Esophagus squamous epithelium (tissue), 5 donors: ENCODE measurements at regions not wholly inside any gene's neighbourhood (a gene's known extent, or its start where the extent isn't known, plus 50 kb on each side); places are given as distances from the start of the nearest gene placed in this dataset.

Source experiments
- DNase-seq: peaks from one replicate; lab custom pipeline; 2025; lab: John Stamatoyannopoulos, UW
- H3K27ac ChIP-seq, 4 donors: fragments of 200-600 bp; sonication (generic); one replicate each; pipeline ENCODE4 v1.5.1; 2016 to 2019; ENCODE audit warnings: mild to moderate bottlenecking in 1 of 4
- H3K27me3 ChIP-seq, 4 donors: fragments of 200-600 bp; sonication (generic); 1 replicate in 3 of 4; 2 replicates in 1 of 4; pipeline versions ENCODE4 v1.5.1 to v1.6.0; 2017 to 2021; ENCODE audit warnings: antibody characterized with exemption in 1 of 4
- H3K36me3 ChIP-seq, 3 donors: fragments of 200-600 bp; sonication (generic); one replicate each; pipeline ENCODE4 v1.5.1; 2016 to 2019
- H3K4me1 ChIP-seq, 3 donors: fragments of 200-600 bp; sonication (generic); one replicate each; pipeline ENCODE4 v1.5.1; 2017 to 2019
- H3K4me3 ChIP-seq, 4 donors: fragments of 200-600 bp; sonication (generic); 1 replicate in 3 of 4; 2 replicates in 1 of 4; pipeline ENCODE4 v1.5.1; 2016 to 2019; ENCODE audit warnings: mild to moderate bottlenecking in 2 of 4, moderate library complexity in 1 of 4
- H3K9me3 ChIP-seq, 3 donors: fragments of 200-600 bp; sonication (generic); one replicate each; pipeline ENCODE4 v1.5.1; 2016 to 2019
- CTCF ChIP-seq, 6 experiments: fragments of 450-650 bp in 4 of 6; fragments of 200-600 bp in 2 of 6; sonication (generic) in 2 of 6; IDR thresholded peaks; one replicate each; pipeline ENCODE4 v1.5.1; 2016 to 2019; ENCODE audit warnings: antibody characterized with exemption in 6 of 6, mild to moderate bottlenecking in 4 of 6, moderate library complexity in 4 of 6
- POLR2A ChIP-seq, 4 donors: fragments of 450-650 bp; IDR thresholded peaks; one replicate each; pipeline ENCODE4 v1.6.1; 2017; ENCODE audit warnings: antibody characterized with exemption in 4 of 4, mild to moderate bottlenecking in 4 of 4, moderate library complexity in 3 of 4
- WGBS, 2 donors: methylation state at CpG; one replicate each; pipeline ENCODE4 v1.1.5; 2018; 5-methylcytosine and 5-hydroxymethylcytosine counted together
- intact Hi-C: fragments of 100-400 bp; cut with DNase I; formaldehyde crosslinking; loops from one replicate; pipeline ENCODE4 v1.15.0; 2022
- donor health status: DM: yes; HTN: yes; CAD: no.

- H3K36me3 ChIP-seq, result no peaks in the 10 kb centered on the region
- H3K4me1 ChIP-seq, result no peaks in the 10 kb centered on the region
- no peak overlapping the region for H3K4me3 ChIP-seq
- WGBS, 2 donors, result 65 to 75% methylated on average over 4 of the region's 4 CpGs
- intact Hi-C loops, result no loop called here
- TF ChIP-seq CTCF (IDR thresholded peaks at IDR 0.05) (no peak), POLR2A (IDR thresholded peaks at IDR 0.05) (no peak)
- peaks cover 0 to 47% (median 13%) of the 10 kb centered on the region in 3 donors for H3K9me3 ChIP-seq
- no peaks in the 10 kb centered on the region for H3K27me3 ChIP-seq
- no peak overlapping the region for H3K27ac ChIP-seq
- no peak for DNase-seq
These were observed 105.0 kb upstream of the ZNF716 start for GRCh38 chr7:57344957-57345356.

GRCh38 chr7:57348646-57349269 lies 101.2 kb upstream of the ZNF716 start:
- TF ChIP-seq POLR2A (IDR thresholded peaks at IDR 0.05), result no peak
- TF ChIP-seq CTCF (IDR thresholded peaks at IDR 0.05), result no peak
- Histone ChIP-seq H3K27me3 (no peaks in the 10 kb centered on the region), H3K4me1 (no peaks in the 10 kb centered on the region), H3K4me3 (no peak overlapping the region), H3K36me3 (no peaks in the 10 kb centered on the region), H3K27ac (no peak overlapping the region), H3K9me3 (peaks cover 0 to 77% (median 31%) of the 10 kb centered on the region in 3 donors)
- intact Hi-C loops, result no loop called here
- no peak for DNase-seq
- WGBS, 2 donors, result 47 to 67% methylated on average over 2 to 3 of the region's 7 CpGs

GRCh38 chr7:57354195-57354594 lies 95.8 kb upstream of the ZNF716 start:
- Histone ChIP-seq H3K27ac (no peak overlapping the region), H3K9me3 (peaks cover 0 to 56% (median 32%) of the 10 kb centered on the region in 3 donors), H3K4me1 (no peaks in the 10 kb centered on the region), H3K27me3 (no peaks in the 10 kb centered on the region), H3K4me3 (no peak overlapping the region), H3K36me3 (no peaks in the 10 kb centered on the region)
- DNase-seq, result no peak
- WGBS, 2 donors, result 75 to 83% methylated on average over 2 to 3 of the region's 3 CpGs
- TF ChIP-seq CTCF (IDR thresholded peaks at IDR 0.05), result no peak
- TF ChIP-seq POLR2A (IDR thresholded peaks at IDR 0.05), result no peak
- intact Hi-C loops, result no loop called here

- 63 to 70% methylated on average over 5 to 7 of the region's 12 CpGs for WGBS, 2 donors
- H3K36me3 ChIP-seq, result no peaks in the 10 kb centered on the region
- H3K4me1 ChIP-seq, result no peaks in the 10 kb centered on the region
- TF ChIP-seq CTCF (IDR thresholded peaks at IDR 0.05) (no peak), POLR2A (IDR thresholded peaks at IDR 0.05) (no peak)
- H3K4me3 ChIP-seq, result no peak overlapping the region
- no peak overlapping the region for H3K27ac ChIP-seq
- intact Hi-C loops, result no loop called here
- no peaks in the 10 kb centered on the region for H3K27me3 ChIP-seq
- H3K9me3 ChIP-seq, result peaks cover 0 to 61% (median 38%) of the 10 kb centered on the region in 3 donors
- DNase-seq, result no peak
These were observed 95.2 kb upstream of the ZNF716 start for GRCh38 chr7:57354679-57355338.

GRCh38 chr7:57361406-57361805 lies 88.6 kb upstream of the ZNF716 start:
- intact Hi-C loops, result no loop called here
- TF ChIP-seq POLR2A (IDR thresholded peaks at IDR 0.05), result no peak
- TF ChIP-seq CTCF (IDR thresholded peaks at IDR 0.05), result no peak
- Histone ChIP-seq H3K4me3 (no peak overlapping the region), H3K27me3 (no peaks in the 10 kb centered on the region), H3K27ac (no peak overlapping the region), H3K9me3 (peaks cover 0 to 72% (median 16%) of the 10 kb centered on the region in 3 donors), H3K4me1 (no peaks in the 10 kb centered on the region), H3K36me3 (no peaks in the 10 kb centered on the region)
- WGBS, 2 donors, result 82 to 100% methylated on average over 1 to 2 of the region's 2 CpGs
- no peak for DNase-seq
